Neural progenitor cell (in vitro differentiated cells): ENCODE measurements at regions not wholly inside any gene's neighbourhood (a gene's known extent, or its start where the extent isn't known, plus 50 kb on each side); places are given as distances from the start of the nearest gene placed in this dataset.

ENCODE experiments used
- DNase-seq: peaks from one replicate; pipeline ENCODE4 v3.0.0-alpha.2; 2016; ENCODE audit warnings: low spot score
- H2AFZ ChIP-seq: fragments of 200-600 bp; sonication (generic); replicated peaks from 2 replicates; pipeline ENCODE4 v1.6.1; 2016; ENCODE audit warnings: antibody characterized with exemption
- H3F3A ChIP-seq: fragments of 200-600 bp; sonication (generic); 2 replicates; pipeline ENCODE4 v1.6.1; 2016; ENCODE audit warnings: antibody characterized with exemption, low read depth
- H3K27ac ChIP-seq: fragments of 200-600 bp; sonication (generic); 2 replicates; pipeline ENCODE4 v1.5.1; 2016; ENCODE audit warnings: mild to moderate bottlenecking
- H3K27me3 ChIP-seq: fragments of 200-600 bp; sonication (generic); 2 replicates; pipeline ENCODE4 v1.6.1; 2016; ENCODE audit warnings: mild to moderate bottlenecking, moderate library complexity
- H3K36me3 ChIP-seq: fragments of 200-600 bp; sonication (generic); 2 replicates; pipeline ENCODE4 v1.5.1; 2016
- H3K4me1 ChIP-seq: fragments of 200-600 bp; sonication (generic); 2 replicates; pipeline ENCODE4 v1.6.1; 2016; ENCODE audit warnings: mixed run types
- H3K4me2 ChIP-seq: fragments of 200-600 bp; sonication (generic); 2 replicates; pipeline ENCODE4 v1.6.1; 2016
- H3K4me3 ChIP-seq: fragments of 200-600 bp; sonication (generic); 2 replicates; pipeline ENCODE4 v1.5.1; 2016
- H3K79me2 ChIP-seq: fragments of 200-600 bp; sonication (generic); 2 replicates; pipeline ENCODE4 v1.6.1; 2016; ENCODE audit warnings: low read depth
- H3K9ac ChIP-seq: fragments of 200-600 bp; sonication (generic); 2 replicates; pipeline ENCODE4 v1.6.1; 2016
- H3K9me3 ChIP-seq: fragments of 200-600 bp; sonication (generic); 2 replicates; pipeline ENCODE4 v1.5.1; 2016; ENCODE audit warnings: low read depth
- H4K20me1 ChIP-seq: fragments of 200-600 bp; sonication (generic); 2 replicates; pipeline ENCODE4 v1.6.1; 2016; ENCODE audit warnings: low read depth
- H3K27ac Mint-ChIP-seq: 3 replicates; pipeline ENCODE4 v1.8.0; 2021; ENCODE audit warnings: mixed read lengths
- H3K27me3 Mint-ChIP-seq: 2 replicates; pipeline ENCODE4 v1.8.0; 2022; ENCODE audit warnings: low read depth, mild to moderate bottlenecking, inconsistent platforms, moderate library complexity, mixed read lengths; ENCODE audit not compliant: insufficient read depth
- H3K36me3 Mint-ChIP-seq: 3 replicates; pipeline ENCODE4 v1.8.0; 2021; ENCODE audit warnings: mixed read lengths
- H3K4me1 Mint-ChIP-seq: 3 replicates; pipeline ENCODE4 v1.8.0; 2021; ENCODE audit warnings: mixed read lengths
- H3K4me3 Mint-ChIP-seq: 3 replicates; pipeline ENCODE4 v1.8.0; 2021; ENCODE audit warnings: mild to moderate bottlenecking, moderate library complexity, mixed read lengths
- H3K9me3 Mint-ChIP-seq: 3 replicates; pipeline ENCODE4 v1.8.0; 2020; ENCODE audit warnings: mixed read lengths
- CTCF ChIP-seq: fragments of 200-600 bp; sonication (generic); IDR thresholded peaks from 2 replicates; pipeline ENCODE4 v1.5.1; 2017; ENCODE audit warnings: antibody characterized with exemption, mild to moderate bottlenecking
- EZH2 ChIP-seq: fragments of 200-600 bp; sonication (generic); IDR thresholded peaks from 2 replicates; pipeline ENCODE4 v1.6.1; 2017; ENCODE audit warnings: antibody characterized with exemption, mild to moderate bottlenecking, moderate library complexity
- EZH2phosphoT487 ChIP-seq: fragments of 200-600 bp; sonication (generic); IDR thresholded peaks from 2 replicates; pipeline ENCODE4 v1.6.1; 2017; ENCODE audit warnings: antibody characterized with exemption

- Mint-ChIP-seq H3K4me1 (peaks cover 2% of the 10 kb centered on the region), H3K9me3 (peaks cover 2% of the 10 kb centered on the region), H3K4me3 (no peak overlapping the region), H3K36me3 (no peaks in the 10 kb centered on the region), H3K27me3 (peaks cover 6% of the 10 kb centered on the region), H3K27ac (no peak overlapping the region)
- Histone ChIP-seq H3F3A (no peaks in the 10 kb centered on the region), H3K4me1 (peaks cover 1% of the 10 kb centered on the region), H3K4me3 (no peak overlapping the region), H2AFZ (no peak overlapping the region), H3K4me2 (no peak overlapping the region), H3K36me3 (no peaks in the 10 kb centered on the region), H3K9ac (no peak overlapping the region), H3K9me3 (no peaks in the 10 kb centered on the region), H3K27ac (no peak overlapping the region), H3K27me3 (no peaks in the 10 kb centered on the region), H4K20me1 (no peaks in the 10 kb centered on the region), H3K79me2 (no peaks in the 10 kb centered on the region)
- TF ChIP-seq EZH2 (no peak), CTCF (no peak), EZH2phosphoT487 (no peak)
- no peak for DNase-seq
These were observed 80.4 kb upstream of the TARDBP start for GRCh38 chr1:10932088-10932487.

GRCh38 chr1:10934150-10934818, 78.2 kb upstream of the TARDBP start:
- Histone ChIP-seq H3K79me2 (no peaks in the 10 kb centered on the region), H3K27me3 (no peaks in the 10 kb centered on the region), H3K4me3 (no peak overlapping the region), H3K4me2 (no peak overlapping the region), H3K9ac (no peak overlapping the region), H3K4me1 (peaks cover 7% of the 10 kb centered on the region), H3K36me3 (no peaks in the 10 kb centered on the region), H3K9me3 (no peaks in the 10 kb centered on the region), H3F3A (no peaks in the 10 kb centered on the region), H2AFZ (no peak overlapping the region), H3K27ac (no peak overlapping the region), H4K20me1 (no peaks in the 10 kb centered on the region)
- no peaks in the 10 kb centered on the region for H3K36me3 Mint-ChIP-seq
- H3K27ac Mint-ChIP-seq: no peak overlapping the region
- TF ChIP-seq EZH2 (no peak), CTCF (no peak), EZH2phosphoT487 (no peak)
- no peak for DNase-seq
- H3K4me3 Mint-ChIP-seq: no peak overlapping the region
- H3K27me3 Mint-ChIP-seq: peaks cover 11% of the 10 kb centered on the region
- no peaks in the 10 kb centered on the region for H3K9me3 Mint-ChIP-seq
- peaks cover 12% of the 10 kb centered on the region for H3K4me1 Mint-ChIP-seq

GRCh38 chr1:10935246-10935645, 77.2 kb upstream of the TARDBP start:
- Mint-ChIP-seq H3K4me1 (peaks cover 20% of the 10 kb centered on the region), H3K9me3 (no peaks in the 10 kb centered on the region), H3K27me3 (peaks cover 11% of the 10 kb centered on the region), H3K4me3 (no peak overlapping the region), H3K36me3 (no peaks in the 10 kb centered on the region), H3K27ac (no peak overlapping the region)
- Histone ChIP-seq H3K4me2 (no peak overlapping the region), H3K4me1 (peaks cover 7% of the 10 kb centered on the region), H4K20me1 (no peaks in the 10 kb centered on the region), H3K79me2 (no peaks in the 10 kb centered on the region), H3F3A (no peaks in the 10 kb centered on the region), H3K9ac (no peak overlapping the region), H3K9me3 (no peaks in the 10 kb centered on the region), H3K36me3 (no peaks in the 10 kb centered on the region), H3K27me3 (no peaks in the 10 kb centered on the region), H3K27ac (no peak overlapping the region), H2AFZ (no peak overlapping the region), H3K4me3 (no peak overlapping the region)
- DNase-seq: no peak
- TF ChIP-seq EZH2phosphoT487 (no peak), EZH2 (no peak), CTCF (no peak)
